Peyer's patch (tissue), 4 donors: ENCODE measurements at regions not wholly inside any gene's neighbourhood (a gene's known extent, or its start where the extent isn't known, plus 50 kb on each side); places are given as distances from the start of the nearest gene placed in this dataset.
A peak's percentile ranks its signal among the peaks of the same experiment; 100 is the strongest.

Experiments
- DNase-seq, 3 donors: peaks; one replicate each; pipeline ENCODE4 v3.0.0-alpha.2; 2017 to 2019
- H3K27ac ChIP-seq, 4 donors: fragments of 200-600 bp; sonication (generic); one replicate each; pipeline ENCODE4 v1.5.1; 2016 to 2019
- H3K27me3 ChIP-seq, 2 donors: fragments of 200-600 bp; sonication (generic); one replicate each; pipeline ENCODE4 v1.5.1; 2019
- H3K36me3 ChIP-seq, 3 donors: fragments of 200-600 bp; sonication (generic); one replicate each; pipeline ENCODE4 v1.5.1; 2016 to 2019
- H3K4me1 ChIP-seq, 4 donors: fragments of 200-600 bp; sonication (generic); one replicate each; pipeline ENCODE4 v1.5.1; 2016 to 2019
- H3K4me3 ChIP-seq, 4 donors: fragments of 200-600 bp; sonication (generic); 1 replicate in 3 of 4; 2 replicates in 1 of 4; pipeline ENCODE4 v1.5.1; 2016 to 2019; ENCODE audit warnings: mild to moderate bottlenecking in 1 of 4
- H3K9me3 ChIP-seq, 4 donors: fragments of 200-600 bp; sonication (generic); one replicate each; pipeline ENCODE4 v1.5.1; 2016 to 2019; ENCODE audit warnings: mild to moderate bottlenecking in 1 of 4
- CTCF ChIP-seq, 6 experiments: fragments of 450-650 bp in 4 of 6; fragments of 200-600 bp in 2 of 6; sonication (generic) in 1 of 6; IDR thresholded peaks; one replicate each; pipeline ENCODE4 v1.5.1; 2017 to 2019; ENCODE audit warnings: antibody characterized with exemption in 6 of 6, mild to moderate bottlenecking in 3 of 6, moderate library complexity in 1 of 6
- POLR2A ChIP-seq, 2 donors: fragments of 450-650 bp; IDR thresholded peaks; one replicate each; pipeline ENCODE4 v1.5.1; 2017; ENCODE audit warnings: antibody characterized with exemption in 2 of 2, mild to moderate bottlenecking in 2 of 2, moderate library complexity in 2 of 2

- no peak for TF ChIP-seq CTCF (IDR thresholded peaks at IDR 0.05)
- TF ChIP-seq POLR2A (IDR thresholded peaks at IDR 0.05), result no peak
- no peaks in the 10 kb centered on the region for H3K36me3 ChIP-seq
- H3K4me1 ChIP-seq, result no peaks in the 10 kb centered on the region
- no peak overlapping the region for H3K4me3 ChIP-seq
- H3K9me3 ChIP-seq, result no peaks in the 10 kb centered on the region
- H3K27me3 ChIP-seq, result no peaks in the 10 kb centered on the region
- H3K27ac ChIP-seq, result no peak overlapping the region
- no peak for DNase-seq
Observed at GRCh38 chr6:65786815-65787214, 79.8 kb upstream of the EYS start.

- DNase-seq, result no peak
- H3K36me3 ChIP-seq, result no peaks in the 10 kb centered on the region
- TF ChIP-seq CTCF (IDR thresholded peaks at IDR 0.05) (no peak), POLR2A (IDR thresholded peaks at IDR 0.05) (no peak)
- no peaks in the 10 kb centered on the region for H3K4me1 ChIP-seq
- no peak overlapping the region for H3K4me3 ChIP-seq
- no peak overlapping the region for H3K27ac ChIP-seq
- H3K9me3 ChIP-seq, result no peaks in the 10 kb centered on the region
- no peaks in the 10 kb centered on the region for H3K27me3 ChIP-seq
Observed at GRCh38 chr6:65780691-65781090, 73.7 kb upstream of the EYS start.

- DNase-seq, result no peak
- Histone ChIP-seq H3K9me3 (no peaks in the 10 kb centered on the region), H3K4me3 (no peak overlapping the region), H3K36me3 (no peaks in the 10 kb centered on the region), H3K27me3 (no peaks in the 10 kb centered on the region), H3K27ac (no peak overlapping the region), H3K4me1 (no peaks in the 10 kb centered on the region)
- TF ChIP-seq CTCF (IDR thresholded peaks at IDR 0.05) (peak in 2 of 6 experiments; percentile 24 to 39), POLR2A (IDR thresholded peaks at IDR 0.05) (no peak)
Observed at GRCh38 chr6:65776332-65776731, 69.3 kb upstream of the EYS start.

GRCh38 chr6:65771946-65772345, 64.9 kb upstream of the EYS start:
- TF ChIP-seq POLR2A (IDR thresholded peaks at IDR 0.05), result no peak
- no peak for TF ChIP-seq CTCF (IDR thresholded peaks at IDR 0.05)
- Histone ChIP-seq H3K36me3 (no peaks in the 10 kb centered on the region), H3K27ac (no peak overlapping the region), H3K4me1 (no peaks in the 10 kb centered on the region), H3K27me3 (no peaks in the 10 kb centered on the region), H3K9me3 (no peaks in the 10 kb centered on the region), H3K4me3 (no peak overlapping the region)
- DNase-seq, result no peak

- Histone ChIP-seq H3K27me3 (no peaks in the 10 kb centered on the region), H3K4me3 (no peak overlapping the region), H3K9me3 (no peaks in the 10 kb centered on the region), H3K36me3 (no peaks in the 10 kb centered on the region), H3K27ac (no peak overlapping the region), H3K4me1 (no peaks in the 10 kb centered on the region)
- DNase-seq, result no peak
- no peak for TF ChIP-seq POLR2A (IDR thresholded peaks at IDR 0.05)
- no peak for TF ChIP-seq CTCF (IDR thresholded peaks at IDR 0.05)
Observed at GRCh38 chr6:65761890-65762289, 54.9 kb upstream of the EYS start.

- H3K36me3 ChIP-seq, result no peaks in the 10 kb centered on the region
- TF ChIP-seq CTCF (IDR thresholded peaks at IDR 0.05) (no peak), POLR2A (IDR thresholded peaks at IDR 0.05) (no peak)
- H3K4me1 ChIP-seq, result no peaks in the 10 kb centered on the region
- no peak for DNase-seq
- H3K4me3 ChIP-seq, result no peak overlapping the region
- no peak overlapping the region for H3K27ac ChIP-seq
- no peaks in the 10 kb centered on the region for H3K27me3 ChIP-seq
- no peaks in the 10 kb centered on the region for H3K9me3 ChIP-seq
Observed at GRCh38 chr6:65760285-65760684, 53.3 kb upstream of the EYS start.
